GM12865 (cell line): ENCODE measurements at regions not wholly inside any gene's neighbourhood (a gene's known extent, or its start where the extent isn't known, plus 50 kb on each side); places are given as distances from the start of the nearest gene placed in this dataset.

ENCODE experiments used
- DNase-seq: peaks from one replicate; pipeline ENCODE4 v3.0.0; 2010; ENCODE audit warnings: low read depth
- H3K4me3 ChIP-seq: 2 replicates; pipeline ENCODE4 v1.5.1; 2011; ENCODE audit warnings: mild to moderate bottlenecking, low read depth, low read length, control low read depth
- TF ChIP-seq, protein P1 (sequence below): IDR thresholded peaks from 2 replicates; pipeline ENCODE4 v1.5.1; 2011; ENCODE audit warnings: low read length, control low read depth, low read depth, inconsistent platforms; ENCODE audit not compliant: insufficient read depth; ENCODE audit errors: missing control alignments

GRCh38 chr13:105660561-105660960, 874.9 kb downstream of the EFNB2 start:
- no peak overlapping the region for H3K4me3 ChIP-seq
- TF ChIP-seq, protein P1, sequence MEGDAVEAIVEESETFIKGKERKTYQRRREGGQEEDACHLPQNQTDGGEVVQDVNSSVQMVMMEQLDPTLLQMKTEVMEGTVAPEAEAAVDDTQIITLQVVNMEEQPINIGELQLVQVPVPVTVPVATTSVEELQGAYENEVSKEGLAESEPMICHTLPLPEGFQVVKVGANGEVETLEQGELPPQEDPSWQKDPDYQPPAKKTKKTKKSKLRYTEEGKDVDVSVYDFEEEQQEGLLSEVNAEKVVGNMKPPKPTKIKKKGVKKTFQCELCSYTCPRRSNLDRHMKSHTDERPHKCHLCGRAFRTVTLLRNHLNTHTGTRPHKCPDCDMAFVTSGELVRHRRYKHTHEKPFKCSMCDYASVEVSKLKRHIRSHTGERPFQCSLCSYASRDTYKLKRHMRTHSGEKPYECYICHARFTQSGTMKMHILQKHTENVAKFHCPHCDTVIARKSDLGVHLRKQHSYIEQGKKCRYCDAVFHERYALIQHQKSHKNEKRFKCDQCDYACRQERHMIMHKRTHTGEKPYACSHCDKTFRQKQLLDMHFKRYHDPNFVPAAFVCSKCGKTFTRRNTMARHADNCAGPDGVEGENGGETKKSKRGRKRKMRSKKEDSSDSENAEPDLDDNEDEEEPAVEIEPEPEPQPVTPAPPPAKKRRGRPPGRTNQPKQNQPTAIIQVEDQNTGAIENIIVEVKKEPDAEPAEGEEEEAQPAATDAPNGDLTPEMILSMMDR, result no peak
- DNase-seq, result no peak

GRCh38 chr13:105658431-105658830, 877.0 kb downstream of the EFNB2 start:
- DNase-seq, result no peak
- TF ChIP-seq, protein P1, result no peak
- H3K4me3 ChIP-seq, result no peak overlapping the region

GRCh38 chr13:105655046-105655445, 880.4 kb downstream of the EFNB2 start:
- no peak for DNase-seq
- TF ChIP-seq, protein P1, result no peak
- H3K4me3 ChIP-seq, result no peak overlapping the region

DNA sequence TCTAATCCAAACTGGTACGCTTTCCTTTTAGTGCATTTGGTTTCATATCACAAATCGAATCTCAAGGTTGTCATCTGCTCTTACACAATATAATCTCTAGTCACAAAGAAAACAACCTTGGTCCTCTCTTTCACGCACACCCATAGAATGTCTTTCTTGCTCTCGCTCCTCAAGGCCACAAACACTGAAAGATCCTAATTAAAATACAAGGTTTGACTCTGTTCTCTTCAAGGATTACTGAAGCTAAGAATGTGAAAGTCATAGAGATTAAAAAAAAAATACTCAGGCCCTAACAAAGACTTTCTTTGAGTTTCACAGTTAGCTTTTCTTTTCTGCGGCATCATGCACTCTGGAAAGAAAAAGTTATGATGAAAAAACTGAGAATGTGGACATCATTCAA, 891.5 kb downstream of the EFNB2 start:
- H3K4me3 ChIP-seq, result no peak overlapping the region
- TF ChIP-seq, protein P1, result no peak
- DNase-seq, result no peak

GRCh38 chr13:105642511-105642958, 892.9 kb downstream of the EFNB2 start:
- no peak overlapping the region for H3K4me3 ChIP-seq
- TF ChIP-seq, protein P1, result no peak
- DNase-seq, result no peak

GRCh38 chr13:105641121-105641520, 894.3 kb downstream of the EFNB2 start:
- H3K4me3 ChIP-seq, result no peak overlapping the region
- DNase-seq, result no peak
- TF ChIP-seq, protein P1, result no peak

GRCh38 chr13:105638426-105638825, 897.0 kb downstream of the EFNB2 start:
- TF ChIP-seq, protein P1, result no peak
- no peak for DNase-seq
- H3K4me3 ChIP-seq, result no peak overlapping the region
